PFSK-1 (cell line): ENCODE measurements at regions not wholly inside any gene's neighbourhood (a gene's known extent, or its start where the extent isn't known, plus 50 kb on each side); places are given as distances from the start of the nearest gene placed in this dataset.

ENCODE experiments used
- FOXP2 ChIP-seq: optimal IDR thresholded peaks from 2 replicates; pipeline ENCODE3; 2011; ENCODE audit warnings: borderline replicate concordance, control low read depth, inconsistent platforms; ENCODE audit not compliant: insufficient read depth; ENCODE audit errors: extremely low read length, extremely low read depth
- POLR2AphosphoS5 ChIP-seq: IDR thresholded peaks from 2 replicates; pipeline ENCODE4 v1.6.1; 2012; ENCODE audit warnings: low read depth, mild to moderate bottlenecking, control low read depth, low read length, moderate library complexity
- SIN3A ChIP-seq: IDR thresholded peaks from 2 replicates; pipeline ENCODE4 v1.6.1; 2012; ENCODE audit warnings: mild to moderate bottlenecking, low read length, moderate library complexity, borderline replicate concordance; ENCODE audit not compliant: insufficient read depth
- TAF1 ChIP-seq: IDR thresholded peaks from 2 replicates; pipeline ENCODE4 v1.6.1; 2012; ENCODE audit warnings: low read length, control low read depth, borderline replicate concordance; ENCODE audit not compliant: insufficient read depth
- TF ChIP-seq, protein P1 (sequence below), 2 experiments: IDR thresholded peaks; 2 replicates each; pipeline versions ENCODE4 v1.6.1 to v1.8.0; 2011 to 2012; ENCODE audit warnings: low read depth in 2 of 2, low read length in 2 of 2, control low read depth in 1 of 2, inconsistent platforms in 1 of 2, mild to moderate bottlenecking in 1 of 2, moderate library complexity in 1 of 2; ENCODE audit not compliant: insufficient read depth in 1 of 2

DNA sequence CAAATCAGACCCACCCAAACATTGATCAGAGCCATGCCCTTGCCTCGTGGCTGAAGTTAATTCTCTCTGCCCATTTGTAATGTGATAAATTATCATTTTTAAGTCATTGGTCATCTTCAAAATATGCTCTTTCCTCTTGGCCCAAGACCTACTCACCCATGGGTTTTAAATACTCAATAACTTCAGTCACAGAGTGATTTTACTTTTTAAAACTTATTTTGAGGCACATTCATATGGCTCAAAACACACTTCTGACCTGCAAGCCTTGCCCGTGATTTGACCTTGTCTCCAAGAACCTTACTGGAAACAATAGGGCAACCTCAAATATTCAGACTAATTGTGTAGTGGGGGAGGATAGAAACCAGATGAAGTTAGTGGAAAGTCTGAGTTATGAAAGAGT lies 176.2 kb upstream of the LNX1 start:
- TF ChIP-seq POLR2AphosphoS5: no peak

GRCh38 chr4:53764761-53765490 lies 173.6 kb upstream of the LNX1 start:
- no peak for TF ChIP-seq SIN3A
- TF ChIP-seq, protein P1, sequence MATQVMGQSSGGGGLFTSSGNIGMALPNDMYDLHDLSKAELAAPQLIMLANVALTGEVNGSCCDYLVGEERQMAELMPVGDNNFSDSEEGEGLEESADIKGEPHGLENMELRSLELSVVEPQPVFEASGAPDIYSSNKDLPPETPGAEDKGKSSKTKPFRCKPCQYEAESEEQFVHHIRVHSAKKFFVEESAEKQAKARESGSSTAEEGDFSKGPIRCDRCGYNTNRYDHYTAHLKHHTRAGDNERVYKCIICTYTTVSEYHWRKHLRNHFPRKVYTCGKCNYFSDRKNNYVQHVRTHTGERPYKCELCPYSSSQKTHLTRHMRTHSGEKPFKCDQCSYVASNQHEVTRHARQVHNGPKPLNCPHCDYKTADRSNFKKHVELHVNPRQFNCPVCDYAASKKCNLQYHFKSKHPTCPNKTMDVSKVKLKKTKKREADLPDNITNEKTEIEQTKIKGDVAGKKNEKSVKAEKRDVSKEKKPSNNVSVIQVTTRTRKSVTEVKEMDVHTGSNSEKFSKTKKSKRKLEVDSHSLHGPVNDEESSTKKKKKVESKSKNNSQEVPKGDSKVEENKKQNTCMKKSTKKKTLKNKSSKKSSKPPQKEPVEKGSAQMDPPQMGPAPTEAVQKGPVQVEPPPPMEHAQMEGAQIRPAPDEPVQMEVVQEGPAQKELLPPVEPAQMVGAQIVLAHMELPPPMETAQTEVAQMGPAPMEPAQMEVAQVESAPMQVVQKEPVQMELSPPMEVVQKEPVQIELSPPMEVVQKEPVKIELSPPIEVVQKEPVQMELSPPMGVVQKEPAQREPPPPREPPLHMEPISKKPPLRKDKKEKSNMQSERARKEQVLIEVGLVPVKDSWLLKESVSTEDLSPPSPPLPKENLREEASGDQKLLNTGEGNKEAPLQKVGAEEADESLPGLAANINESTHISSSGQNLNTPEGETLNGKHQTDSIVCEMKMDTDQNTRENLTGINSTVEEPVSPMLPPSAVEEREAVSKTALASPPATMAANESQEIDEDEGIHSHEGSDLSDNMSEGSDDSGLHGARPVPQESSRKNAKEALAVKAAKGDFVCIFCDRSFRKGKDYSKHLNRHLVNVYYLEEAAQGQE (IDR thresholded peaks at IDR 0.05; ENCODE audit: insufficient read depth in 1 of 2, low read depth in 2 of 2, low read length in 2 of 2): no peak
- no peak for TF ChIP-seq TAF1
- no peak for TF ChIP-seq POLR2AphosphoS5
- no peak for TF ChIP-seq FOXP2

DNA sequence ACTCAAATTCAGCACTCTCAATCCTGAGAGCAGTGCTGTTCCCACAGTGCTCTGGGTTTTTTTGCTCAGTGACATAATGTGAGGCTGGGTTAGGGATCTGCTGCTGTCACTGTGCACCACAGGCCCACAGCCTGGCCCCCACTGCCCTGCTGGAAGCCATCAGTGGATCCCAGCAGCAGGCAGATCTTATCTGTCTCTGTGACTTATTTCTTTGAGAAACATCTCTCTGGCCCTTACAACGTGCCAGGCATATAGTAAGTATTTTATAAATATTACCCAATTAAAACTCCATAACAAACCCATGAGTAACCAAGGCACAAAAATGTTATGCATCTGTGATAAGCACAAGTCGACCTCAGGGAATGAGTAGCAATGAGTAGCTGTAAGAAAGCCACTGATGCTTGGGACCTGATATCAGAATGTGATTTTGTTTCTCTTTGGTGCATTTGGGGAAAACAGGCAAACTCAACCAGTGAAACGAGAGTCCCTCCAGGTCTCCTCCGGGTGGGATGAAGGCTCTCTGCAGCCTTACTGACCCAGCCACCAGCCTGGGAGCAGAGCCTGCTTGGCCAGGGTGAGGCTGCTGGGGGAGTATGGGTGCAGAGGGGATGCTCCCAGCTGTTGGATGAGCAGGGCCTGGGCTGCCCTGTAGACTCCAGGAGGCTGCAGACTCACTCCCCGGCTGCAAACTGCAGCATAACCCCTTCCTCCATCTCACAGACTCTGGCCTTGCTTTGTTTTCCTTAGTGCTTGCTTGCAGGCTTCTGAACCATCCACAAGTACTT lies 172.7 kb upstream of the LNX1 start:
- TF ChIP-seq, protein P1 (IDR thresholded peaks at IDR 0.05; ENCODE audit: insufficient read depth in 1 of 2, low read depth in 2 of 2, low read length in 2 of 2): no peak
- TF ChIP-seq SIN3A (no peak), FOXP2 (no peak), TAF1 (no peak), POLR2AphosphoS5 (no peak)

- TF ChIP-seq, protein P1 (IDR thresholded peaks at IDR 0.05; ENCODE audit: insufficient read depth in 1 of 2, low read depth in 2 of 2, low read length in 2 of 2): no peak
- TF ChIP-seq FOXP2: no peak
- no peak for TF ChIP-seq POLR2AphosphoS5
- TF ChIP-seq SIN3A: no peak
- TF ChIP-seq TAF1: no peak
Observed at GRCh38 chr4:53755656-53756055, 164.4 kb upstream of the LNX1 start.

DNA sequence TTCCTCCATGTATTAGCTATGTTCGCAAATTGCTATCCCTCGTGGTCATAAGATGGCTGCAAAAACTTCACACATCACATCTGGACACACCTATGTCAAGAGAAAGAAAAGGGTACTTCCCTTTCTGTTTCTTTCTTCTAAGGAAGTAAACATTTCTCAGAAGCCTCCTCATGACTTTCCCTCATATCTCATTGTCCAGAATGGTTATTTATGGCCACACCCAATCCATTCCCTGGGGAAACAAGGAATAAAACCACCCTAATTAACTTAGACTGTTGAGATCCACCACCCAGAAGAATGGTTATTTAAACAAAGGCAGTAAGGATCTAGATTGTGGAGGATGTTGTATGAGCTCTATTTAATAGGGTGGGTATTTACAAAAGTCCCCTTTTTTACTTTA lies 160.8 kb upstream of the LNX1 start:
- TF ChIP-seq SIN3A (no peak), POLR2AphosphoS5 (no peak), FOXP2 (no peak), TAF1 (no peak)
- TF ChIP-seq, protein P1 (IDR thresholded peaks at IDR 0.05; ENCODE audit: insufficient read depth in 1 of 2, low read depth in 2 of 2, low read length in 2 of 2): no peak
